ENCODE measurements at regions not wholly inside any gene's neighbourhood (a gene's known extent, or its start where the extent isn't known, plus 50 kb on each side); places are given as distances from the start of the nearest gene placed in this dataset.
"Not testable (repeated sequence)": the region's sequence is repeated elsewhere in the genome, so short reads cannot be mapped to it uniquely, and the experiment has no call there.

DNA sequence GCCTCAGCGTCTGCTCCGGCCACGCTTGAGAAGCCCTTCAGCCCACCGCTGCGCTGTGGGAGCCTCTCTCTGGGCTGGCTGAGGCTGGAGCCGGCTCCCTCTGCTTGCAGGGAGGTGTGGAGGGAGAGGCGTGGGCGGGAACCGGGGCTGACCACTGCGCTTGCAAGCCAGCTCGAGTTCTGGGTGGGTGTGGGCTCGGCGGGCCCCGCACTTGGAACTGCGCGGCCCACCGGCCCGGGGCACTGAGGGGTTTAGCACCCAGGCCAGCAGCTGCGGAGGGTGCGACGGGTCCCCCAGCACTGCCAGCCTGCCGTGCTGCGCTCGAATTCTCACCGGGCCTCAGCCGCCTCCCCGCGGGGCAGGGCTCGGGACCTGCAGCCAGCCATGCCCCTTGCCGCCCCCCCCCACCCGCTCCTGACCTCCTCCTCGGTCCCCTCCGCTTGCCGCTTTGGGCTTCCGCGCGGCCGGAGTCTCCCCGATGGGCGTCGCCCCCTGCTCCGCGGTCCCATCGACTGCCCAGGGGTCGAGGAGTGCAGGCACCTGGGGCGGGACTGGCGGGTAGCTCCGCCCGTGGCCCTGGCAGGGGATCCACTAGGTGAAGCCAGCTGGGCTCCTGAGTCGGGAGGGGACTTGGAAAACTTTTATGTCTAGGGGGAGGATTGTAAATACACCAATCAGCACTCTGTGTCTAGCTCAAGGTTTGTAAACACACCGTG lies 106.7 kb downstream of the RAP2B start:
- DNase-seq (ENCODE audit: low read depth) = no peak

DNA sequence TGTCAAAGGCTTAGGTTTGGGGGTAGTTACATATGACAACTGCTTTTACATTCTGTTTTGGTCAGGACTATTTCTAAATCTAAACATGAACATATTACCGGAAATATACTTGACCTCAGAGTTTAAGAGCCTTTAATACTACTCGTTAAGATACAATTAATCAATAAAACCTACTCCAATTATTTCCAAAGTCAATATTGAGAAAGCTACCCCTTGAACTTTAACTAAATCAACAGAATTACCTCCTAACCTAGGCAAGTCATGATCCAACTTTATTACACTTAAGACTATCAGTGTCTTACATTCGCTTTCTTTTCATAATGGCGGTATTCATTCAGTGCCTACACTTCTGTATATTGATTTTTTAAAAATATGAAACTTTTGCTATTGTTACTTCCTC lies 107.7 kb downstream of the RAP2B start:
- no peak for DNase-seq (ENCODE audit: low read depth)

DNA sequence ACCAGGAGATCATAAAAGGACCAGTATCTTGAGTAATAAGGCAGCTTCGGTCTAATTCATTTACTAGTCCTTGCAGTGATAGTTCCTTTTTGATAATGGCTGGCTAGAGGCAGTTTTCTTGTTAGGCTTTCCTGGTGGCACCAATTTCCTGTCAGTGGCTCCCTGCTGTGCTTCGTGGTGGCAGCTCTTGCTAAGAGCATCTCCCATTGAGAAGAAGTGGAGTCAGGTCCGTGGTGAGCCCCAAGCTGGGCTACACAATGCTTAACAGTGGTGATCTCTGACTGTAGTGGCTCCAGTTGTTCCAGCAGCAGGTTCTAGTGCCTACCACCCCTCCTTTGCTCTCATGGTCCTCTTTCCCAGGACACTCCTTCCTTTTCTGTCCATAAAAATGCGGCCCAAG lies 111.2 kb downstream of the RAP2B start:
- no peak for DNase-seq (ENCODE audit: low read depth)

- DNase-seq (ENCODE audit: low read depth) = no peak
These were observed 111.9 kb downstream of the RAP2B start for GRCh38 chr3:153273767-153274435.

GRCh38 chr3:153274561-153274960 lies 112.5 kb downstream of the RAP2B start:
- DNase-seq (ENCODE audit: low read depth) = no peak

GRCh38 chr3:153275514-153275913 lies 113.5 kb downstream of the RAP2B start:
- no peak for DNase-seq (ENCODE audit: low read depth)

GRCh38 chr3:153277029-153277428 lies 115.0 kb downstream of the RAP2B start:
- no peak for DNase-seq (ENCODE audit: low read depth)

GRCh38 chr3:153281236-153281997 lies 119.4 kb downstream of the RAP2B start:
- DNase-seq (ENCODE audit: low read depth) = not testable (repeated sequence)

GRCh38 chr3:153282355-153282754 lies 120.3 kb downstream of the RAP2B start:
- DNase-seq (ENCODE audit: low read depth) = no peak

DNA sequence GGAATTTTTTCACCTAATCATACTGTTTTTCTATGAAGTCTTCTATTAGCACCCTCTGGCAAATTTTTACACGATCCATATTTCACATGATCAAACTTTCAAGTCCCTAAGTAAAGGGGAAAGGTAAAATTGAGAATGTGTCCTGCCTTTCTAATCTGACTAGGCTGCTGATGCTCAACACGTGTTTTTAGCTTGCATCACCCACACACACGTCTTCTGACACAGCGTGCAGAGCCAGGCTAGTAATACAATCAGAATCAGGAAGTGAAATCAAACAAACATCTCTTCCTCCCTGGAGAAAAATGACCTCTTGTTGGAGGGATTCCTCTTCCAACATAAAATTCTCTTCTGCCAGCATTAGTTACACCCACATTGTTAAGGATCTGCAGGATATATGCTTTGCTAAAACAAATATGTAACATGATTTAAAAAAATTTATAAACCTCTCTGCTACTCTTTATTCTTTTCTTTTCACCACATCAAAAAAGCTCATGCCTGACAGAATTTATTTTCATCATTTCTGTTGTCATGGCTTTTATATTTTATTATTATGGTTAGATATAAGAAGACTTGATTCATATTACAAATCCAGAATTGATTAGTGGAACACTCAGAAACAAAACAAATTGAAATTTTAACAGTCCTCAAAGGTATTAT lies 122.4 kb downstream of the RAP2B start:
- peak; percentile 82 for DNase-seq (ENCODE audit: low read depth)

GRCh38 chr3:153285194-153285641 lies 123.2 kb downstream of the RAP2B start:
- DNase-seq (ENCODE audit: low read depth) = peak; percentile 33

DNA sequence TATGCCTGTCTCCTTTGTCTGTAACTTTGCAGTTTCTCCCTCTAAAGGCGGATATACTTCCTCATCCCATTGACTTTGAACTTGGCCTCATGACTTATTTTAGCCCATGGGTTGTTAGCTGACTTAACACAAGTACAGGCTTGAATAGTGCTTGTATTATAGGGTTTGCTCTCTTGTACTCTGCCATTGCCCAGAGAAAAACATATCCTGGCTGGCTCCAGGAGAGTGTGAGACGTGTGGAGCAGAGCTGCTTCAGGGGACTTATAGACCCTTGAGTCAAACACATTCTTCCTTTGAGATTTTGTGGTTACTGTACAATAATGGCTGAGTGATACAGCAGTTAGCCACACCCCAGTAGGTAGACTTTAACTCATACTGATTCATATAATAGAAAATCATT lies 124.0 kb downstream of the RAP2B start:
- peak; percentile 7 for DNase-seq (ENCODE audit: low read depth)

DNA sequence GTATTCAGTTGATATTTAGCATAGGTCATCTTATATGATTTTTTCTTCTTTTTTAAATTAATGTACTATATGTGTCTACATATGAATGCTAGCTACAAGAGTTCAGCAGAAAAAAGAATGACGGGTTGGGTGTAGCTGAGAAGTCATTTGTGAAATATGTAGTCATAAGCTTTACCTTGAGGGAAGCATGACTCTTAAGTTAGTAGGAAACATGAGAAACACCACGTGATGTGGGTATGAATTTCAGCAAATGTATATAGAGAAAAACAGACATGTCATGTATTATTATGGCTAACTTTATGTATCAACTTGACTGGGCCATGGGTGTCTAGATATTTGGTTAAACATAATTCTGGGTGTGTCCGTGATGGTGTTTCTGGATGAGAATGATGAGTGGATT lies 125.0 kb downstream of the RAP2B start:
- no peak for DNase-seq (ENCODE audit: low read depth)

DNA sequence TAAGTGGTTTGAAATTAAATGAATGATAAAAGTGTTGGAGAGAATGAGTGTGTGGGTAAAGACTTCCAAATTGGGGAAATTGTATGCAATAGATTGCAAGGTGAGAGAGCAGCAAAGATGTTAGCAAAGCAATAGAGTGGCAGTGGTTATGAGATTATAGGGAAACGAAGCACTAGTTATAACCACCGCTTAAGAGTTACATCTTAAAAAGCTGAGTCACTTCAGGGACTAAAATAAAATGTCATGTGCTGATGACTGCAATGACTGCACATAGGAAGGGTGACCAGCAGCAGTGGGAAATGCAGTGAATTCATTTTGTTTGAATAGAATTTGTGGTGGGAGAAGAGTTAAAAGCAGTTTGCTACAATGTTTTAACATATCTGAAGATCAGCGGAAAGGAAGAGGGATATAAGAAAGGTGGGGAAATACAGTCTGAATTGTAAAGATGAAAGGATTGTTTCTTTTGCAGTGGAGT lies 127.3 kb downstream of the RAP2B start:
- peak; percentile 34 for DNase-seq (ENCODE audit: low read depth)

DNA sequence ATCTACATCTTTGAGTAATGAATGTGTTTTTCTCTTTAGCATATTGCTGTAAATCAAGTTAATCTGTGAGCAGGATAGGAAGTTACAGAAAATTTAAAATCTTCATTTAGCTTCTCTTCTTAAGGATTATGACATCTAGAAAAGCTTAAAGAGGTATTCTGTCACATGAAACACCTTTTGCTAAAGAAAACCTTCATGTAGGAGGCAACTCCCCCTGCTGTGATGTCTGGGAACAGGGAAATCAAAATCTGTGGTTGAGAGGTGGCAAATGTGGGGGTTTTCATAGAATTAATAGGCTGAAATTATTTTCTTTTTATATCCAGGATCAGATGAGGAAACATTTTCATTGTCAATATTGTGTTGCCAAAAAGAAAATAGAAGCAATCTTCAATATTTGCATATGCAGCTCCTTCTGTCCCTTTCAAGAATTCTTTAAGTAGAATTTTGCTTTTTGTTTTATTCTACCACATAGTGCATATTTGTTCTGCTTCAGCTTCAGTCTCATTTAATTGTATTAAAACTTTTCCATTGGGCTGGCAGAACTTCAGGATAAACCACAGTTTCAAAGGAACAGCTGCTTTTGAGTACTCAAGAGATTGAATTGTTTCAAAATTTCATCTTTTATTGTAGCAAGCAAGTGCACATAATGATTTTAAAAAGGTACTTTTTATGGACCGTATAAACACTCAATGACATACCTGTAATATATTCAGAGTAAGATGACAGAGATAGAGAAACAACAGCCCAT lies 128.4 kb downstream of the RAP2B start:
- peak; percentile 39 for DNase-seq (ENCODE audit: low read depth)

DNA sequence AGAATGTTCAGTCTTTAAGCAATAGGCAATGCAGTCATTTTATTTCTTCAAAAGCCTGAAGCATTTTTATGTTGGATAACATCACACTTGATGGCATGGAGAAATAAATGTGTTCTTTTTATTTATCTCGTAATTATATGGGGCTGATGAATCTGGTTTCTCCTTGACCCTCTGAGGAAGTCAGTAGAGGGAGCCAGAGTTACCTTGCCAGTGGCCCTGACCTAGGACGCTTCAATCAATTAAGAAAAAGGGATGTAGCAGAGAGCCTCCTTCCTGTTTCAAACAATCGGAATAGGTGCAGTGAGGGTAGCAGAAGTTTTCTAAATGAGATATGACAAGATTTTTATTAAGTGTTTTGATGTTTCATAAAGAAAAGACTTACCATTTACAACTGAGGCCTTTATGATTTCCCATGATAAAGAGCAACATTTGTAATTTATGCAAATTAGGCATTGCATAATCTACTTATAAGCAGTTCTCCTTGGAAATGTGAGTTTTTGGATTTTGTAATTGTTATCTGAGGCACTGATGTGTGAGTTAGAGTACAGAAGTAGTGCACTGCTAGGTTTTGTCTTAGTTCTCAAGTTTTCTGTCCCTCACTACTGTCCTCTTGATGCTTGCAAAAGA lies 129.1 kb downstream of the RAP2B start:
- DNase-seq (ENCODE audit: low read depth) = peak; percentile 46

DNA sequence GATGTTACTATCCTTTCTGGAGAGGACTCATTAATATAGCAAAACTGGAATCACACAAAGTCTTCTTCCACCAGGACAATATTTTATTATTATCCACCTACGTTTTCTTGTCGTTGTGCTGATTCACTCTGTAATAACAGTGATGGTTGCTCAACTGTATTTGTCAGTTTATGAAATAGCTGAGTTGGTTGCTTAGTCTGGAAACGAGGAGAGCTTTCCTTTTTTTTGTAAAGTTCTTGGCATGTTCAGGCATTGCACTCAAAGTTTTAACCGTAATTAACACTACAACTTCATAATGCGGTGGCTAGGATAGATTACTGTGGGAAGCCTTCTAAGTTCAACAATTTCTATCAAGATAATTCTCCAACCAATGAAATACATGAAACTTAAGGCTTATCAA lies 131.2 kb downstream of the RAP2B start:
- no peak for DNase-seq (ENCODE audit: low read depth)

DNA sequence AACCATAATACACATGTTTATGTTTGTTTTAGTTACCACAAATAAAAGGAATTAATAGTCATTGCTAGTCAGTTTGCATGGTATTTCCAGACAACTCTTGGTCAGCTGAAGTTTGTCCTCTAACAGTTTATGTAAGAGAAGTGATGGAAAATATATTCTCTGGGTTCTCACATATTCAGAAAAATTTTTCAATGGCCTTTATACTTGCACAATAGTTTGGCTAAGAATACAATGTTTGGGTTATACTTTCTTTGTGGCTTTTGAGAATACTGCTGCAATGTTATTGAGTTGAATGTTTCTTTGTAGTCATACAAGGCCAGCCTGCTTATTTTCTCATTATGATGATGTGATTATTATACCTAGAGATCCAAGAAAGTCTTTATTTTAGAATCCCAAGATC lies 133.9 kb downstream of the RAP2B start:
- no peak for DNase-seq (ENCODE audit: low read depth)

DNA sequence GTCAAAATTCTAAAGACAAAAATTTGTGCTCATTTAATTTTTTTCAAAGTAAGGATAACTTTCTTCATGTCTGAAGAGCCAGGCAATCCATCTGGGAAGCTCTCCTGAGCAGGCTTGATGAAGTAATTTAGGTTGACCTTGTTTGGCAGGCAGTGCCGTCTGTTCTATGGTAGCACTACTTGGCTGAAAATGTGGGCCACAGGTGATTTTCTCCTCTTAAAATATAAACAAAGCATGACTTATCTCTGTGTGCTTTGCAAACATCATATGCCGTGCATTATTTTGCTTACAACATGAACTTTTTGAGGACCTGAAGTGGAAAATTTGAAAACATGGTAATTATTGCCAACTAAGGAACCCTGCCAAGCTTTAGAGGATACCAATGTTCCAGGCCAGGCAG lies 143.2 kb downstream of the RAP2B start:
- no peak for DNase-seq (ENCODE audit: low read depth)

DNA sequence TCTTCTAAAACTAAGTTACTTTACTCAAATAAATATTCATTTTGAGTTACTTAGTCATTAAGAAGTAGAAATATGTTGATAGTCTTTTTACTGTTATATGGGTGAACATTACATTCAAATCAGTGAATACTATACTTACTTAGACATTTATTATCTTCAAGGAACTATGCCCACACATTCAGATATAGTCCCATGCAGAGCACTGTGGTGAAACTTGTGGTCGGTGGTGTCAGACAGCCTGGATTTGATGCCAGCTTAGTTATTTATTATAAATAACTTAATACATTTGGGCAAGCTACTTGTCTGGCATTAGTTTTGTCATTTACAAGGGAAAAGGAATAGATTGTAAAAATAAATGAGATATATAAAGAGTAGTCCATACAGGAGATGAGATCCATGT lies 149.5 kb downstream of the RAP2B start:
- peak; percentile 50 for DNase-seq (ENCODE audit: low read depth)

All from renal cortical epithelial cell (primary cell).